PC-3 (cell line): ENCODE measurements at regions not wholly inside any gene's neighbourhood (a gene's known extent, or its start where the extent isn't known, plus 50 kb on each side); places are given as distances from the start of the nearest gene placed in this dataset.
A peak's percentile ranks its signal among the peaks of the same experiment; 100 is the strongest.

Source experiments
- ATAC-seq: fragments of 200-7000 bp; cut with Tn5 transposase; 2 replicates; pipeline ENCODE4 v1.9.1; 2020; ENCODE audit warnings: mild to moderate bottlenecking, moderate library complexity
- BruUV-seq: library from RNA; stranded (reverse); fragments of 400-500 nt; replicated peaks from 2 replicates; lab custom pipeline; 2021; lab: Mats Ljungman, UMichigan
- CTCF ChIA-PET: fragments of 300-600 bp; sonication (Branson Sonifier 250); formaldehyde crosslinking; loops from one replicate; lab custom pipeline; 2022; ENCODE audit warnings: antibody characterized with exemption; lab: Charles Lee
- POLR2A ChIA-PET: fragments of 300-600 bp; sonication (Branson Sonifier 250); formaldehyde crosslinking; loops from one replicate; lab custom pipeline; 2022; ENCODE audit warnings: antibody characterized with exemption; ENCODE audit not compliant: unreplicated experiment; lab: Charles Lee
- DNase-seq: peaks from one replicate; pipeline ENCODE4 v3.0.0-alpha.2; 2015
- H2AFZ ChIP-seq: fragments of 300-600 bp; sonication (generic); 2 replicates; pipeline ENCODE4 v1.6.0; 2016; ENCODE audit warnings: antibody characterized with exemption, low read length
- H3F3A ChIP-seq: fragments of 300-600 bp; sonication (generic); one replicate; pipeline ENCODE4 v1.6.0; 2017; ENCODE audit warnings: antibody characterized with exemption, low read length, control low read depth, mild to moderate bottlenecking; ENCODE audit not compliant: unreplicated experiment
- H3K27ac ChIP-seq: fragments of 300-600 bp; sonication (generic); 2 replicates; pipeline ENCODE4 v1.5.1; 2016; ENCODE audit warnings: mild to moderate bottlenecking, low read length
- H3K27me3 ChIP-seq: fragments of 300-600 bp; sonication (generic); 2 replicates; pipeline ENCODE4 v1.6.1; 2016; ENCODE audit warnings: low read length, mixed read lengths
- H3K36me3 ChIP-seq: fragments of 300-600 bp; sonication (generic); 2 replicates; pipeline ENCODE4 v1.6.1; 2016; ENCODE audit warnings: low read depth, mixed run types, low read length, mixed read lengths
- H3K4me1 ChIP-seq: fragments of 300-600 bp; sonication (generic); 2 replicates; pipeline ENCODE4 v1.5.1; 2016; ENCODE audit warnings: low read length; ENCODE audit not compliant: insufficient read depth
- H3K4me2 ChIP-seq: fragments of 300-600 bp; sonication (generic); 2 replicates; pipeline ENCODE4 v1.6.0; 2016; ENCODE audit warnings: low read length
- H3K4me3 ChIP-seq: fragments of 300-600 bp; sonication (generic); 2 replicates; pipeline ENCODE4 v1.5.1; 2016; ENCODE audit warnings: mild to moderate bottlenecking, low read length, mixed read lengths
- H3K79me2 ChIP-seq: fragments of 300-600 bp; sonication (generic); 2 replicates; pipeline ENCODE4 v1.6.1; 2017; ENCODE audit warnings: low read length, mixed read lengths
- H3K9ac ChIP-seq: fragments of 300-600 bp; sonication (generic); 2 replicates; pipeline ENCODE4 v1.6.0; 2016; ENCODE audit warnings: mild to moderate bottlenecking, low read length
- H3K9me2 ChIP-seq: fragments of 300-600 bp; sonication (generic); replicated peaks from 2 replicates; pipeline ENCODE4 v1.6.1; 2016; ENCODE audit warnings: mixed run types, low read length, mixed read lengths
- H3K9me3 ChIP-seq: fragments of 300-600 bp; sonication (generic); 2 replicates; pipeline ENCODE4 v1.6.1; 2016; ENCODE audit warnings: low read length, mixed read lengths
- H4K20me1 ChIP-seq: fragments of 300-600 bp; sonication (generic); 2 replicates; pipeline ENCODE4 v1.6.1; 2016; ENCODE audit warnings: low read length, mixed read lengths
- EZH2 ChIP-seq: fragments of 300-600 bp; sonication (generic); IDR thresholded peaks from one replicate; pipeline ENCODE4 v1.6.1; 2017; ENCODE audit warnings: antibody characterized with exemption, mild to moderate bottlenecking, low read length; ENCODE audit not compliant: unreplicated experiment
- EZH2phosphoT487 ChIP-seq: fragments of 300-600 bp; sonication (generic); IDR thresholded peaks from 2 replicates; pipeline ENCODE4 v1.6.1; 2018; ENCODE audit warnings: mild to moderate bottlenecking, antibody characterized with exemption, low read length, borderline replicate concordance
- intact Hi-C: fragments of 100-400 bp; cut with micrococcal nuclease; formaldehyde crosslinking; loops from 2 replicates; pipeline ENCODE4 v1.9.0; 2023
- TF ChIP-seq, protein P1 (sequence below): fragments of 300-600 bp; sonication (generic); conservative IDR thresholded peaks from 2 replicates; pipeline ENCODE4 v1.5.1; 2017; ENCODE audit warnings: antibody characterized with exemption, low read depth, mild to moderate bottlenecking, low read length

DNA sequence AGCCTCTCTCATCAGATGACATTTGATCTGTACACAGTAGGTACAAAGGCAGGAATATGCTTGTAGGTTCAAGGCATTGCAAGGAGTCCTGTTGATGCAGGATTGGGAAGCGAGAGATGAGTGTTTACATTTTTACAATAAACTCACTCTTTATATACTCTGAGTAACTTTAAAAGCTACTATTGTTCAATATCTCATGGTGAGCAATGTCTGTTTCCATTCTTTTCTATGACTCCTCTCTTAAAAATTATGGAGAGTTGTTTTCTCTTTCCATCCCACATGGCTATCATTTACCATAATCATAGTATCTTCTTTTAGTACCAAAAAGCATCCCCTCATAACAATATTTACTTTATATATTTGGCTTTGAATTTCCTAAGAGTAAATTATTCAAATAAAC lies 314.0 kb upstream of the CDIN1 start:
- Histone ChIP-seq H3K9me2 (no peaks in the 10 kb centered on the region), H2AFZ (no peak overlapping the region), H3K4me3 (no peak overlapping the region), H3K4me2 (no peak overlapping the region), H4K20me1 (no peaks in the 10 kb centered on the region), H3K36me3 (no peaks in the 10 kb centered on the region), H3K9ac (no peak overlapping the region), H3K9me3 (no peaks in the 10 kb centered on the region), H3F3A (no peaks in the 10 kb centered on the region), H3K79me2 (no peaks in the 10 kb centered on the region), H3K27ac (no peak overlapping the region), H3K27me3 (no peaks in the 10 kb centered on the region), H3K4me1 (no peaks in the 10 kb centered on the region)
- ChIA-PET POLR2A (no interaction called here), CTCF (no interaction called here)
- DNase-seq (peak; percentile 17), ATAC-seq (peak; percentile 49)
- no TSS peak for BruUV-seq
- TF ChIP-seq, protein P1, sequence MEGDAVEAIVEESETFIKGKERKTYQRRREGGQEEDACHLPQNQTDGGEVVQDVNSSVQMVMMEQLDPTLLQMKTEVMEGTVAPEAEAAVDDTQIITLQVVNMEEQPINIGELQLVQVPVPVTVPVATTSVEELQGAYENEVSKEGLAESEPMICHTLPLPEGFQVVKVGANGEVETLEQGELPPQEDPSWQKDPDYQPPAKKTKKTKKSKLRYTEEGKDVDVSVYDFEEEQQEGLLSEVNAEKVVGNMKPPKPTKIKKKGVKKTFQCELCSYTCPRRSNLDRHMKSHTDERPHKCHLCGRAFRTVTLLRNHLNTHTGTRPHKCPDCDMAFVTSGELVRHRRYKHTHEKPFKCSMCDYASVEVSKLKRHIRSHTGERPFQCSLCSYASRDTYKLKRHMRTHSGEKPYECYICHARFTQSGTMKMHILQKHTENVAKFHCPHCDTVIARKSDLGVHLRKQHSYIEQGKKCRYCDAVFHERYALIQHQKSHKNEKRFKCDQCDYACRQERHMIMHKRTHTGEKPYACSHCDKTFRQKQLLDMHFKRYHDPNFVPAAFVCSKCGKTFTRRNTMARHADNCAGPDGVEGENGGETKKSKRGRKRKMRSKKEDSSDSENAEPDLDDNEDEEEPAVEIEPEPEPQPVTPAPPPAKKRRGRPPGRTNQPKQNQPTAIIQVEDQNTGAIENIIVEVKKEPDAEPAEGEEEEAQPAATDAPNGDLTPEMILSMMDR: no peak
- TF ChIP-seq EZH2 (no peak), EZH2phosphoT487 (no peak)
- intact Hi-C loops: no loop called here

DNA sequence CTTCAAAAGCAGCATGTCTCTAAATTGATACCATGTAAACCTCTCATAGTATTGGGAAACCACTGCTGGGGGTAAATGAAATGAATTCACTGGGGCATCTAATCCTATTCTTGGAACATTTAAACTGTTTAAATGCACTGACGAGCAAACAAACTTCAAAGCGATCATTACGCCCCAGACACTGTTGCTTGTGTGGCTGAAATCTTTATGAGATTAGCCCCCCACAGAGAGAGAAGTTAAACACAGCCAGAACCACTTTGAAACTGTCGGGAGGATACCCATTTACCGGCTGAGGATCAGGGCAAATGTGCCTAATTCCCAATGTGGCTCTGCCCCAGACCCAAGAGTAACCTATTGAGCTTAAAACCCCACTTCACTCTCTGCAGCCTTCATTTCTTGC lies 308.4 kb upstream of the CDIN1 start:
- POLR2A ChIA-PET: no interaction called here
- Histone ChIP-seq H2AFZ (no peak overlapping the region), H3K4me2 (no peak overlapping the region), H4K20me1 (no peaks in the 10 kb centered on the region), H3K9ac (no peak overlapping the region), H3K79me2 (no peaks in the 10 kb centered on the region), H3K27me3 (no peaks in the 10 kb centered on the region), H3K27ac (no peak overlapping the region), H3F3A (no peaks in the 10 kb centered on the region), H3K4me1 (no peaks in the 10 kb centered on the region), H3K36me3 (no peaks in the 10 kb centered on the region), H3K4me3 (no peak overlapping the region), H3K9me2 (no peaks in the 10 kb centered on the region), H3K9me3 (no peaks in the 10 kb centered on the region)
- TF ChIP-seq, protein P1: no peak
- no peak for TF ChIP-seq EZH2
- no peak for TF ChIP-seq EZH2phosphoT487
- ATAC-seq (no peak), DNase-seq (no peak)
- no TSS peak for BruUV-seq
- intact Hi-C loops: no loop called here
- CTCF ChIA-PET: no interaction called here

DNA sequence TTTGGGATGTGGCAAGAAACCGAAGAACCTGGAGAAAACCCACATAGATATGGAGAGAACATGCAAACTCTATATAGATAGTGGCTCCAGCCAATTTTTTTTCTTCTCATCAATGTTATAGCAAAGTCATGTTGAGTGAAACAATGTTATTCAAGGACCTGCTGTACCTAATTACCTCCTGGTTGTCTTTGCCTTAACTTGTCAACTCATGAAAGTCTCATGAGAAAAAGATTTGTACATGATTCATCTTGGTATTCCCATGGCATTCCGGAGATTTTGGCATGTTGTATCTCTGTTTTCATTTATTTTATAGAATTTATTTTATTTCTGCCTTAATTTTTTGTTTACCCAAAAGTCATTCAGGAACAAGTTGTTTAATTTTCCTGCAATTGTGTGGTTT lies 303.8 kb upstream of the CDIN1 start:
- ATAC-seq: no peak
- Histone ChIP-seq H3K9me3 (no peaks in the 10 kb centered on the region), H4K20me1 (no peaks in the 10 kb centered on the region), H3K9ac (no peak overlapping the region), H3K4me3 (no peak overlapping the region), H3K4me1 (no peaks in the 10 kb centered on the region), H3K9me2 (no peaks in the 10 kb centered on the region), H3K27me3 (no peaks in the 10 kb centered on the region), H3K36me3 (no peaks in the 10 kb centered on the region), H3K79me2 (no peaks in the 10 kb centered on the region), H3K27ac (no peak overlapping the region), H3K4me2 (no peak overlapping the region), H3F3A (no peaks in the 10 kb centered on the region), H2AFZ (no peak overlapping the region)
- POLR2A ChIA-PET: no interaction called here
- DNase-seq: no peak
- TF ChIP-seq, protein P1: no peak
- TF ChIP-seq EZH2phosphoT487 (no peak), EZH2 (no peak)
- CTCF ChIA-PET: no interaction called here
- intact Hi-C loops: loop anchor here (5.0 kb wide), 2 partner anchors 222 to 523 kb away; no protein-coding TSS in a partner anchor
- BruUV-seq: no TSS peak
